ENCODE measurements at regions not wholly inside any gene's neighbourhood (a gene's known extent, or its start where the extent isn't known, plus 50 kb on each side); places are given as distances from the start of the nearest gene placed in this dataset.

GRCh38 chr2:181787310-181788048 is 104.1 kb upstream of the ITPRID2 start (continued):
- TF ChIP-seq POU6F1 (CRISPR knock-in tag; IDR thresholded peaks at IDR 0.05; ENCODE audit: borderline replicate concordance, low read depth) (no peak), ESRRG (CRISPR knock-in tag; IDR thresholded peaks at IDR 0.05) (no peak), PPARA (CRISPR knock-in tag; IDR thresholded peaks at IDR 0.05; ENCODE audit: borderline replicate concordance) (no peak)

GRCh38 chr2:181788897-181789555 is 102.5 kb upstream of the ITPRID2 start:
- no peak for ATAC-seq
- TF ChIP-seq RARB (CRISPR knock-in tag; IDR thresholded peaks at IDR 0.05) (no peak), PPARA (CRISPR knock-in tag; IDR thresholded peaks at IDR 0.05; ENCODE audit: borderline replicate concordance) (no peak), POU6F1 (CRISPR knock-in tag; IDR thresholded peaks at IDR 0.05; ENCODE audit: borderline replicate concordance, low read depth) (no peak)

GRCh38 chr2:181789827-181790448 is 101.6 kb upstream of the ITPRID2 start:
- ATAC-seq: no peak

More at GRCh38 chr2:181789827-181790448, 101.6 kb upstream of the ITPRID2 start:
- no peak for TF ChIP-seq ARNTL (CRISPR knock-in tag; IDR thresholded peaks at IDR 0.05; ENCODE audit: borderline replicate concordance, low read depth)
- TF ChIP-seq ISL1 (CRISPR knock-in tag; IDR thresholded peaks at IDR 0.05): no peak
- TF ChIP-seq TCF4 (CRISPR knock-in tag; IDR thresholded peaks at IDR 0.05; ENCODE audit: borderline replicate concordance): no peak
- TF ChIP-seq POU6F1 (CRISPR knock-in tag; IDR thresholded peaks at IDR 0.05; ENCODE audit: borderline replicate concordance, low read depth): no peak
- no peak for TF ChIP-seq CSDC2 (CRISPR knock-in tag; IDR thresholded peaks at IDR 0.05)
- no peak for TF ChIP-seq BACH2 (CRISPR knock-in tag; IDR thresholded peaks at IDR 0.05; ENCODE audit: borderline replicate concordance)
- TF ChIP-seq PATZ1 (CRISPR knock-in tag; IDR thresholded peaks at IDR 0.05; ENCODE audit: borderline replicate concordance): no peak
- TF ChIP-seq ZNF8 (CRISPR knock-in tag; IDR thresholded peaks at IDR 0.05): no peak
- no peak for TF ChIP-seq ZFP30 (CRISPR knock-in tag; IDR thresholded peaks at IDR 0.05)
- no peak for TF ChIP-seq ZNF565 (CRISPR knock-in tag; conservative IDR thresholded peaks at IDR 0.05; ENCODE audit: low read depth)
- no peak for TF ChIP-seq GLIS3 (CRISPR knock-in tag; IDR thresholded peaks at IDR 0.05)
- no peak for TF ChIP-seq CSRNP3 (CRISPR knock-in tag; IDR thresholded peaks at IDR 0.05)
- TF ChIP-seq ZFP3 (CRISPR knock-in tag; IDR thresholded peaks at IDR 0.05): no peak
- TF ChIP-seq TSHZ2 (CRISPR knock-in tag; IDR thresholded peaks at IDR 0.05): no peak
- TF ChIP-seq SNAI2 (CRISPR knock-in tag; IDR thresholded peaks at IDR 0.05): no peak
- TF ChIP-seq CREB5 (CRISPR knock-in tag; IDR thresholded peaks at IDR 0.05; ENCODE audit: low read depth): no peak
- TF ChIP-seq ZC3H10 (CRISPR knock-in tag; IDR thresholded peaks at IDR 0.05): no peak
- no peak for TF ChIP-seq TOX (CRISPR knock-in tag; IDR thresholded peaks at IDR 0.05; ENCODE audit: borderline replicate concordance)
- TF ChIP-seq RARB (CRISPR knock-in tag; IDR thresholded peaks at IDR 0.05): no peak
